CD4-positive, alpha-beta memory T cell (primary cell): ENCODE measurements at regions not wholly inside any gene's neighbourhood (a gene's known extent, or its start where the extent isn't known, plus 50 kb on each side); places are given as distances from the start of the nearest gene placed in this dataset.

Source experiments
- CTCF ChIA-PET: fragments of 350-600 bp; sonication (Branson Sonifier 250); formaldehyde crosslinking; loops from one replicate; lab custom pipeline; 2021; ENCODE audit warnings: inconsistent platforms; ENCODE audit not compliant: partially characterized antibody; lab: Charles Lee
- POLR2A ChIA-PET: fragments of 350-600 bp; sonication (Branson Sonifier 250); formaldehyde crosslinking; loops from one replicate; lab custom pipeline; 2021; ENCODE audit not compliant: partially characterized antibody; lab: Charles Lee
- DNase-seq, 5 donors: peaks; one replicate each; pipeline versions ENCODE4 v3.0.0 to v3.0.0-alpha.2; 2020 to 2022; ENCODE audit warnings: mixed read lengths in 1 of 5
- H3K27ac ChIP-seq: one replicate; pipeline ENCODE4 v1.7.0; 2013; ENCODE audit warnings: low read depth, low read length
- H3K27me3 ChIP-seq: 2 replicates; pipeline ENCODE4 v1.7.0; 2013; ENCODE audit warnings: mild to moderate bottlenecking, low read length, moderate library complexity; ENCODE audit not compliant: insufficient read depth
- H3K36me3 ChIP-seq: 2 replicates; pipeline ENCODE4 v1.7.0; 2013; ENCODE audit warnings: mild to moderate bottlenecking, low read length, moderate library complexity; ENCODE audit not compliant: insufficient read depth
- H3K4me1 ChIP-seq: 2 replicates; pipeline ENCODE4 v1.7.0; 2013; ENCODE audit warnings: mild to moderate bottlenecking, low read length, moderate library complexity; ENCODE audit not compliant: insufficient read depth
- H3K4me3 ChIP-seq, 2 donors: one replicate each; pipeline ENCODE4 v1.7.0; 2013; ENCODE audit warnings: low read length in 2 of 2, mild to moderate bottlenecking in 1 of 2
- H3K9me3 ChIP-seq, 2 donors: one replicate each; pipeline ENCODE4 v1.7.0; 2013; ENCODE audit warnings: low read length in 2 of 2, control low read depth in 1 of 2; ENCODE audit not compliant: control insufficient read depth in 1 of 2
- H3K27ac Mint-ChIP-seq, 7 donors: one replicate each; pipeline ENCODE4 v1.8.0; 2020 to 2021; ENCODE audit warnings: mixed read lengths in 7 of 7, mild to moderate bottlenecking in 6 of 7, inconsistent platforms in 3 of 7, moderate library complexity in 3 of 7
- H3K27me3 Mint-ChIP-seq, 2 donors: one replicate each; pipeline ENCODE4 v1.8.0; 2020 to 2021; ENCODE audit warnings: mixed read lengths in 2 of 2
- H3K36me3 Mint-ChIP-seq, 2 donors: one replicate each; pipeline ENCODE4 v1.8.0; 2020 to 2021; ENCODE audit warnings: mixed read lengths in 2 of 2, inconsistent platforms in 1 of 2, mild to moderate bottlenecking in 1 of 2
- H3K4me1 Mint-ChIP-seq, 4 donors: one replicate each; pipeline ENCODE4 v1.8.0; 2020 to 2021; ENCODE audit warnings: mixed read lengths in 4 of 4, mild to moderate bottlenecking in 1 of 4
- H3K4me3 Mint-ChIP-seq, 8 donors: one replicate each; pipeline ENCODE4 v1.8.0; 2020 to 2021; ENCODE audit warnings: mixed read lengths in 8 of 8, mild to moderate bottlenecking in 7 of 8, moderate library complexity in 6 of 8, inconsistent platforms in 3 of 8
- H3K9me3 Mint-ChIP-seq, 8 donors: one replicate each; pipeline ENCODE4 v1.8.0; 2020 to 2021; ENCODE audit warnings: mixed read lengths in 8 of 8, mild to moderate bottlenecking in 5 of 8, inconsistent platforms in 3 of 8, moderate library complexity in 1 of 8
- intact Hi-C: fragments of 100-400 bp; cut with micrococcal nuclease; formaldehyde crosslinking; loops from one replicate; pipeline ENCODE4 v1.15.1; 2023

DNA sequence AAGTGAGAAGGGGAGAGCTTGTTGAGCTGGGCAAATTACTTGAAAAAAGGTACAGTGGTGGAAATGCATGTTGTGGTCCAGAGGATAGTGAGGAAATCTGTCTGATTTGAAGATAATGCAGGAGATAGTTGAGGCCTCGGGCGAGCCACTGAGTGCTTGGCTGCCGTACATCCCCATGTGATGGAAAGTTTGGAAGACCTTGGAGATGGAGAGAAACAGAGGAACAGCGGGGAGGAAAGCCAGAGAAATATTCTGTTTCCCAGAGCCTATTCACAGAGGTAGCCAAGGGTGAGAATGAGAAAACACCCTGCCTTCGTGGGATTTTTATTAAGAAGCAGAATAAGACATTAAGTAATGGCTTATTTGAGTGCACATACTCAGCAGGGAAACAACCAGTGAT, 498.2 kb downstream of the BCL11B start:
- H3K4me3 Mint-ChIP-seq: no peak overlapping the region
- Histone ChIP-seq H3K9me3 (no peaks in the 10 kb centered on the region), H3K4me3 (no peak overlapping the region), H3K4me1 (no peaks in the 10 kb centered on the region), H3K27ac (no peak overlapping the region), H3K36me3 (no peaks in the 10 kb centered on the region), H3K27me3 (no peaks in the 10 kb centered on the region)
- peaks cover 0 to 1% (median 0%) of the 10 kb centered on the region in 8 donors for H3K9me3 Mint-ChIP-seq
- ChIA-PET CTCF (no interaction called here), POLR2A (no interaction called here)
- no peak overlapping the region for H3K27ac Mint-ChIP-seq
- peaks cover 0 to 3% of the 10 kb centered on the region in 2 donors for H3K27me3 Mint-ChIP-seq
- H3K36me3 Mint-ChIP-seq: no peaks in the 10 kb centered on the region
- no peak for DNase-seq
- intact Hi-C loops: no loop called here
- peaks cover 0 to 2% (median 0%) of the 10 kb centered on the region in 4 donors for H3K4me1 Mint-ChIP-seq

DNA sequence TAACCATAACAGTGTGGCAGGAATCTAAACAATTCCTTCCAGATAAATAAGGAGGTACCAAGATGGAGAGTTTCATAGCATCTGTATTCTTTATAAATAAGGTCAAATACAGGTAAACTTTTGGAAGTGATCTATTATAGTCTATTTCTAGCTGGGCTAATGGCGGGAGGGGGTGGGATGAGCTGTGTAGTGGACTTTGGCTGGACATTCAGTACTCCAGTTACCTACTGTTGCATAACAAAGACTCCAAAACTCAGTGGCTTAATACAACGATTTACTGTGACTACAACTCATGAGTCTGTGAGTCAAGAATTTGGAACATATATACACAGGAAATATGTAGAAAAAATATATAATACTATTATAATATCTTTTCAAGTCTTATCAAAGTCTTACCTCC, 496.1 kb downstream of the BCL11B start:
- Histone ChIP-seq H3K36me3 (no peaks in the 10 kb centered on the region), H3K9me3 (no peaks in the 10 kb centered on the region), H3K27ac (no peak overlapping the region), H3K4me1 (no peaks in the 10 kb centered on the region), H3K4me3 (no peak overlapping the region), H3K27me3 (no peaks in the 10 kb centered on the region)
- ChIA-PET CTCF (no interaction called here), POLR2A (no interaction called here)
- no peak for DNase-seq
- Mint-ChIP-seq H3K4me3 (no peak overlapping the region), H3K27ac (no peak overlapping the region), H3K9me3 (peaks cover 0 to 1% (median 0%) of the 10 kb centered on the region in 8 donors), H3K27me3 (peaks cover 0 to 3% of the 10 kb centered on the region in 2 donors), H3K4me1 (peaks cover 0 to 2% (median 0%) of the 10 kb centered on the region in 4 donors), H3K36me3 (no peaks in the 10 kb centered on the region)
- intact Hi-C loops: no loop called here

DNA sequence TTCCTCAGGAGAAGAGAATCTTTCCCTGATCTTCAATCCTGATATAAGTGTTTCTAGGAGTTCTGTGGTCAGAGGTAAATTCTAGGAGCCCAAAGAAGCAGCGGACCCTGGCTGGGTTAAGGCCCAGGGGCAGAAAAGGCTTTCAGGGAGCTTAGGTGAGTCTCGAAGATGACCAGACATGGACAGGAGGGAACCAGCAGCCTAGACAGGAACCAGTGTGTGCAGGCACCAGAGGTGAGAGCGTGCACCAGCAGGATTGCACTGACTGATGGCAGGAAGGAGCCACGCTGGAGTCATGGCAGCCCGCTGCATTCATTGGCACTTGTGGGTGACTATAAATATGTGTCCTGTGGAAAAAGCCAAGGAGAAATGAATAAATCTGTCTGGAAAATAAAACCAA, 489.9 kb downstream of the BCL11B start:
- peaks cover 0 to 3% (median 0%) of the 10 kb centered on the region in 8 donors for H3K9me3 Mint-ChIP-seq
- H3K27me3 Mint-ChIP-seq: peaks cover 0 to 5% of the 10 kb centered on the region in 2 donors
- H3K4me1 Mint-ChIP-seq: no peaks in the 10 kb centered on the region
- no peak for DNase-seq
- Histone ChIP-seq H3K27me3 (no peaks in the 10 kb centered on the region), H3K4me3 (no peak overlapping the region), H3K27ac (no peak overlapping the region), H3K4me1 (no peaks in the 10 kb centered on the region), H3K36me3 (no peaks in the 10 kb centered on the region), H3K9me3 (no peaks in the 10 kb centered on the region)
- no peaks in the 10 kb centered on the region for H3K36me3 Mint-ChIP-seq
- no peak overlapping the region for H3K4me3 Mint-ChIP-seq
- ChIA-PET POLR2A (no interaction called here), CTCF (interaction anchor here (1.1 kb wide), 1 partner anchor 12 kb away, joined by 4 read pairs; no protein-coding TSS in a partner anchor)
- no peak overlapping the region for H3K27ac Mint-ChIP-seq
- intact Hi-C loops: no loop called here

DNA sequence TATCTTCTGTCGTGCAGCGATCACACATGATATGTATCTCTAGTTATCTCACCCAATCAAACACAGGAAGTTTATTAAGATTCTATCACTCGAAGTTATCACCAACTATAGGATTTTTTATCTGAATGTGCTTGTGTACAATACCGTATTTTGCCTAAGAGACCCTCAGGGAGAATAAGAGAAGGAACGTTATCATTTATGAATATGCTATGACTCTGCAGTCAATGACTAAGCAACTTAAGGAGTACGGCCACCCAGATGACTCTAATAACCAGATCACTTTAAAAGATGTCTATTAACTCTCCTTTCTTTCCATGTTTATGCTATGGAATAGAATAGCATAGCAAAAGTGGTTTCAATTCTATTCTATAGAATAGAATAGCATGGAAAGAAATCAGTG, 486.4 kb downstream of the BCL11B start:
- Histone ChIP-seq H3K27ac (no peak overlapping the region), H3K4me1 (no peaks in the 10 kb centered on the region), H3K9me3 (no peaks in the 10 kb centered on the region), H3K4me3 (no peak overlapping the region), H3K36me3 (no peaks in the 10 kb centered on the region), H3K27me3 (no peaks in the 10 kb centered on the region)
- Mint-ChIP-seq H3K36me3 (no peaks in the 10 kb centered on the region), H3K27ac (no peak overlapping the region), H3K9me3 (peaks cover 0 to 3% (median 0%) of the 10 kb centered on the region in 8 donors), H3K27me3 (peaks cover 8% of the 10 kb centered on the region in 2 donors), H3K4me3 (no peak overlapping the region), H3K4me1 (no peaks in the 10 kb centered on the region)
- ChIA-PET POLR2A (no interaction called here), CTCF (no interaction called here)
- intact Hi-C loops: no loop called here
- DNase-seq: no peak

DNA sequence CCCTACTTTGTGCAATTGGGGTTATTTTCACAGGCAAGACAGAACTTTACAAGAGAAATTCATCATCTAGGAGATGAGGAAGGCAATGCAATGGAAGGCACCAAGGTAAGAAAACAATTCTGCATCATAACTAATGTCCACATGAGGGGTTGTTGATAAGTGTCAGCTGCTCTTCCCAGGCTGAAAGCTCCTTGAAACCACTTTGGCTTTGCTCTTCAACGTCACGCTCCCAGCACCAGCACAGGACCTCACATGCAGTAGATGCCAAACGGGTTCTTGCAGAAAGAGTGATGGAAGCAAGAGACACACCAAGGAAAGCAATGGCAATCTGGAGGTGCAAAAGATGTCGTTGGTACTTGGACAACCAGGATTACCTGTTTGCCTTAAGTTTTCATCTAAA, 485.5 kb downstream of the BCL11B start:
- Mint-ChIP-seq H3K27ac (no peak overlapping the region), H3K36me3 (no peaks in the 10 kb centered on the region), H3K4me3 (no peak overlapping the region), H3K27me3 (peaks cover 8% of the 10 kb centered on the region in 2 donors), H3K4me1 (no peaks in the 10 kb centered on the region), H3K9me3 (peaks cover 0 to 3% (median 0%) of the 10 kb centered on the region in 8 donors)
- intact Hi-C loops: no loop called here
- Histone ChIP-seq H3K4me3 (no peak overlapping the region), H3K9me3 (no peaks in the 10 kb centered on the region), H3K27ac (no peak overlapping the region), H3K27me3 (no peaks in the 10 kb centered on the region), H3K4me1 (no peaks in the 10 kb centered on the region), H3K36me3 (no peaks in the 10 kb centered on the region)
- DNase-seq: no peak
- CTCF ChIA-PET: no interaction called here
- POLR2A ChIA-PET: no interaction called here

DNA sequence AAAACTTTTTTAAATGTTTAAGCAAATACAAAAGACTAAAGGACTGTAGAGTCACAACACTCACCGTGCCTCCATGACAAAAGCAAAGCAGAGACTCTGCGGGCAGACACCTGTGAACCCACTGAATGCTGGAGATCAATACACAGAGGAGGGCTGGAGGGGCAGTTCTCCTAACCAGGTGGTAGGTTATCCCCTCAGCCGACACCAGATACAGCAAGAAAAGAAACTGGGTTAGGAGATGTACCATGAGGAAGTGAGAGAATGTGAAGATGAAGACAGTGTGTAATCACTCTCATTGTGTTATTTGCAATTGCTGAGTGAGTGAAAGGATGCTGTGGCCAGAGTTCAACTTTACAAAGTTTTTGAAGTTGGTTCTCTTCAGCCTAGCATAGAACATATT, 480.3 kb downstream of the BCL11B start:
- no peaks in the 10 kb centered on the region for H3K4me1 ChIP-seq
- Mint-ChIP-seq H3K4me1 (no peaks in the 10 kb centered on the region), H3K27ac (no peak overlapping the region), H3K27me3 (peaks cover 3 to 8% of the 10 kb centered on the region in 2 donors), H3K36me3 (peaks cover 0 to 7% of the 10 kb centered on the region in 2 donors), H3K9me3 (peaks cover 0 to 25% (median 17%) of the 10 kb centered on the region in 8 donors), H3K4me3 (no peak overlapping the region)
- no peak overlapping the region for H3K27ac ChIP-seq
- ChIA-PET POLR2A (no interaction called here), CTCF (no interaction called here)
- no peaks in the 10 kb centered on the region for H3K36me3 ChIP-seq
- no peaks in the 10 kb centered on the region for H3K27me3 ChIP-seq
- no peak overlapping the region for H3K4me3 ChIP-seq
- DNase-seq: no peak
- intact Hi-C loops: no loop called here
- peaks cover 0 to 6% of the 10 kb centered on the region in 2 donors for H3K9me3 ChIP-seq

DNA sequence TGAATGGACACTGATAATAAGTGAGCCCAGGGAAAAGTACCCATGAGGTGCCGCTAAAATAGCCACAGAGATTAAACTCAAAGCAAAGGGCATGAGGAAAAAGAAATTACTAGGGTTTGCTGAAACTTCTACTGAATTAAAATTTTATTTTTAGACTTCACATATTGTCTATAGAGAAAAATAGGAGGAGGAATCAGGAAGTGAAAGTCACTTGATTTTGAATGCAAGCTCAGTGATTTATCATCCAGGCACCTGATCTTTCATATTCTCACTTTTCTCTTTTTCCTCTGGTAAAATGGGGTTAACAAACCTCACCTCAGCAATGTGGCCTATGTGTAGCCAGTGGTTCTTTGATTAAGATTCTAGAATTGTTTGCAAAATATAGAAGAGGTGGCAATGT, 479.8 kb downstream of the BCL11B start:
- no peak for DNase-seq
- intact Hi-C loops: no loop called here
- Mint-ChIP-seq H3K9me3 (peaks cover 0 to 25% (median 17%) of the 10 kb centered on the region in 8 donors), H3K4me1 (no peaks in the 10 kb centered on the region), H3K36me3 (peaks cover 0 to 7% of the 10 kb centered on the region in 2 donors), H3K27me3 (peaks cover 3 to 8% of the 10 kb centered on the region in 2 donors), H3K4me3 (no peak overlapping the region), H3K27ac (no peak overlapping the region)
- no peaks in the 10 kb centered on the region for H3K4me1 ChIP-seq
- H3K27me3 ChIP-seq: no peaks in the 10 kb centered on the region
- H3K27ac ChIP-seq: no peak overlapping the region
- POLR2A ChIA-PET: no interaction called here
- no peaks in the 10 kb centered on the region for H3K36me3 ChIP-seq
- no peak overlapping the region for H3K4me3 ChIP-seq
- peaks cover 0 to 6% of the 10 kb centered on the region in 2 donors for H3K9me3 ChIP-seq
- CTCF ChIA-PET: no interaction called here

DNA sequence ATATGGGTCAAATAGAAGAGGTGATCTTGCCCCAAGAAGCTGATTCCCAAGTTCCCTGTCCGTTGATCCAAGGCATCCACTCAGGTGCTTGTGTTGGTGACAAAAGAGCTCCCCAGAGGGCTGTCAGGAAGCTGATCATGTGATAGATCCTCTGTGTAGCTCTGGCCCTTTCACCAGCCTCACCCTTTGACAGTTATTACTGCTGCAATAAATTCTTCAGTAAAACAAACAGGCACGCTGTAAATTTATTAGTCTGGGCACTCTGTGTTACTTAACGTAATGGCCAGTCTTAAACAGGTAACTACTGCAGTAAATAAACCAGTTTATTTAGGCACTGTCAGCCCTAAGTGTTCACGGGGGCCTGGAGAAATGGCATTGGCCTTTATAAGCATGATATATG, 473.9 kb downstream of the BCL11B start:
- peaks cover 4% of the 10 kb centered on the region for H3K27me3 ChIP-seq
- ChIA-PET POLR2A (no interaction called here), CTCF (interaction anchor here (1.2 kb wide), 1 partner anchor 8 kb away, joined by 3 read pairs; no protein-coding TSS in a partner anchor)
- Mint-ChIP-seq H3K27ac (no peak overlapping the region), H3K4me1 (no peaks in the 10 kb centered on the region), H3K9me3 (peaks cover 0 to 24% (median 15%) of the 10 kb centered on the region in 8 donors), H3K27me3 (no peaks in the 10 kb centered on the region), H3K36me3 (peaks cover 0 to 7% of the 10 kb centered on the region in 2 donors), H3K4me3 (no peak overlapping the region)
- H3K4me3 ChIP-seq: no peak overlapping the region
- no peaks in the 10 kb centered on the region for H3K4me1 ChIP-seq
- no peak overlapping the region for H3K27ac ChIP-seq
- H3K9me3 ChIP-seq: peaks cover 0 to 6% of the 10 kb centered on the region in 2 donors
- intact Hi-C loops: no loop called here
- DNase-seq: no peak
- no peaks in the 10 kb centered on the region for H3K36me3 ChIP-seq
